AG04450 (cell line): ENCODE measurements at regions not wholly inside any gene's neighbourhood (a gene's known extent, or its start where the extent isn't known, plus 50 kb on each side); places are given as distances from the start of the nearest gene placed in this dataset.

Experiments
- CTCF ChIA-PET: fragments of 300-600, 350-600 bp; formaldehyde crosslinking; extraction: SDS; loops from one replicate; lab custom pipeline; 2022; ENCODE audit warnings: antibody characterized with exemption, inconsistent platforms; lab: Charles Lee
- POLR2A ChIA-PET: fragments of 350-600 bp; formaldehyde crosslinking; extraction: SDS; loops from one replicate; lab custom pipeline; 2021; ENCODE audit warnings: antibody characterized with exemption, inconsistent platforms; lab: Yijun Ruan, JAX
- DNase-seq: peaks from one replicate; pipeline ENCODE4 v3.0.0-alpha.2; 2011; ENCODE audit warnings: low read depth, low spot score
- H3K27ac ChIP-seq: one replicate; pipeline ENCODE4 v1.5.1; 2012; ENCODE audit warnings: low read depth, low read length, control low read depth
- H3K27me3 ChIP-seq: one replicate; pipeline ENCODE4 v1.6.0; 2012; ENCODE audit warnings: low read length; ENCODE audit not compliant: control insufficient read depth, insufficient read depth
- H3K4me3 ChIP-seq: 2 replicates; pipeline ENCODE4 v1.5.1; 2011; ENCODE audit warnings: mild to moderate bottlenecking, low read depth, low read length, control low read depth
- H3K9me3 ChIP-seq: 2 replicates; pipeline ENCODE4 v1.5.1; 2012; ENCODE audit warnings: low read length; ENCODE audit not compliant: control insufficient read depth, insufficient read depth
- TF ChIP-seq, protein P1 (sequence below): IDR thresholded peaks from 2 replicates; pipeline ENCODE4 v1.5.1; 2011; ENCODE audit warnings: low read depth, low read length, control low read depth, inconsistent platforms

DNA sequence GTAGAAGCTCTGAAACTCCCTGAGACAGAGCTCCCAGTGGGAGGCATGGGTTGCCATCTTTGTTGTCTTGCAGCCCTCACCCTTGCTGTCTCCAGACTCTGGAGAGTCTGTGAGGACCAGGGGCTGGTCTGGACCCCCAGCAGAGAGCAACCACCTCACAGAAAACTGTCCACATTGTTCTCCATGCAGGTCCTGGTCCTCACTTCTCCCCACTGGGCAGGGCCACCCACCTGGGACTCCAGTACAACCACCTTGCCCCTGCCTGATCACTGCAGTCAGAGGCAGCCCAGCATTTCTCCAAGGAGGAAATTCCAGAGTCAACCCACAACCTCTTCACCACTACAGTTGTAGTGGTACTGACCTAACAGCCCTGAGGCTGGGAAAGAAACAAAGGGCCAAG, 285.6 kb upstream of the RPS23 start:
- Histone ChIP-seq H3K9me3 (no peaks in the 10 kb centered on the region), H3K27me3 (peaks cover 2% of the 10 kb centered on the region), H3K4me3 (no peak overlapping the region), H3K27ac (no peak overlapping the region)
- TF ChIP-seq, protein P1, sequence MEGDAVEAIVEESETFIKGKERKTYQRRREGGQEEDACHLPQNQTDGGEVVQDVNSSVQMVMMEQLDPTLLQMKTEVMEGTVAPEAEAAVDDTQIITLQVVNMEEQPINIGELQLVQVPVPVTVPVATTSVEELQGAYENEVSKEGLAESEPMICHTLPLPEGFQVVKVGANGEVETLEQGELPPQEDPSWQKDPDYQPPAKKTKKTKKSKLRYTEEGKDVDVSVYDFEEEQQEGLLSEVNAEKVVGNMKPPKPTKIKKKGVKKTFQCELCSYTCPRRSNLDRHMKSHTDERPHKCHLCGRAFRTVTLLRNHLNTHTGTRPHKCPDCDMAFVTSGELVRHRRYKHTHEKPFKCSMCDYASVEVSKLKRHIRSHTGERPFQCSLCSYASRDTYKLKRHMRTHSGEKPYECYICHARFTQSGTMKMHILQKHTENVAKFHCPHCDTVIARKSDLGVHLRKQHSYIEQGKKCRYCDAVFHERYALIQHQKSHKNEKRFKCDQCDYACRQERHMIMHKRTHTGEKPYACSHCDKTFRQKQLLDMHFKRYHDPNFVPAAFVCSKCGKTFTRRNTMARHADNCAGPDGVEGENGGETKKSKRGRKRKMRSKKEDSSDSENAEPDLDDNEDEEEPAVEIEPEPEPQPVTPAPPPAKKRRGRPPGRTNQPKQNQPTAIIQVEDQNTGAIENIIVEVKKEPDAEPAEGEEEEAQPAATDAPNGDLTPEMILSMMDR, result no peak
- ChIA-PET CTCF (no interaction called here), POLR2A (no interaction called here)
- no peak for DNase-seq

DNA sequence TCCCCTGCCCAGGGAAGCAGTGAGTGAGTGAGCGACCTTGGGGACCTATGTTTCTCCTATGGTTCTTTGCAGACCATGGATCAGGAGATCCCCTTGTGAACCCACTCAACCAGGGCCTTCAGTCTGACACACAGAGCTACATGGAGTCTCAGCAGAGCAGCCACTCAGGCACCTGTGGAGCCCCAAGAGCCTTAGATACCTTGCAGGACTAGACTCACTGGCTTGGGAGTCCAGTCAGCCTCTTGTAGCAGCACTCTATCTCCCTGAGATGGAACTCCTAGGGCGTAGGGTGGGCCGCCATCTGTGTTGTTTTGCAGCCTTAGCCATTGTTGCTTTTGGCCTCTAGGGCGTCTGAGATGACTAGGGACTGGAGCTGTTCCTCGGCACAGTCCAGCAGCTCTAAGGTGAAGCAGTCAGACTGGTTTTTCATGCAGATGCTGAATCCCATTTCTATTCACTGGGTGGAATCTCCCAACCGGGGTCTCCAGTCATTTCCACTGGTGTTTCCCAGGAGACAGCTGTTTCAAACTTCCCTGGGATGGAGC, 284.6 kb upstream of the RPS23 start:
- POLR2A ChIA-PET, result no interaction called here

DNA sequence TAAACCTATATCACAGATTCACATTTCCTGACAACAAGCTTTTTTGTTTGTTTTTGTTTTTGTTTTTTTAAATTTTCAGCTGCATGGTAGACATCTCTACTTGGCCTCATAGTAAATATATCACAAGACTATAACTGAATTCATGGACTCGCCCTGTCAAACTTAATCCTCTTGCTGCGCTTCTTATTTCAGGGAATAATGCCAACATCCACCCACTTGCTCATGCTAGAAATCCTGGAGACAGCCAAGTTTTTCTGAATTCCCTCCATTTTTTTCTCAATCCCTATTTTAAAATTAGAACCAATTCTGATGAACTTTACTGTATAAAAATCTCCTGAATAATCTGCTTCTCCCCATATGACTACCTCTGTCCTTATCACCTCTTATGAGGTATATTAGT, 283.6 kb upstream of the RPS23 start:
- H3K27me3 ChIP-seq, result peaks cover 2% of the 10 kb centered on the region
- TF ChIP-seq, protein P1, result no peak
- DNase-seq, result no peak
- no peaks in the 10 kb centered on the region for H3K9me3 ChIP-seq
- ChIA-PET CTCF (no interaction called here), POLR2A (no interaction called here)
- no peak overlapping the region for H3K27ac ChIP-seq
- H3K4me3 ChIP-seq, result no peak overlapping the region

More for the DNA sequence above, 284.6 kb upstream of the RPS23 start:
- TF ChIP-seq, protein P1, result no peak
- Histone ChIP-seq H3K4me3 (no peak overlapping the region), H3K27ac (no peak overlapping the region), H3K9me3 (no peaks in the 10 kb centered on the region), H3K27me3 (peaks cover 2% of the 10 kb centered on the region)
- no peak for DNase-seq
- CTCF ChIA-PET, result no interaction called here

DNA sequence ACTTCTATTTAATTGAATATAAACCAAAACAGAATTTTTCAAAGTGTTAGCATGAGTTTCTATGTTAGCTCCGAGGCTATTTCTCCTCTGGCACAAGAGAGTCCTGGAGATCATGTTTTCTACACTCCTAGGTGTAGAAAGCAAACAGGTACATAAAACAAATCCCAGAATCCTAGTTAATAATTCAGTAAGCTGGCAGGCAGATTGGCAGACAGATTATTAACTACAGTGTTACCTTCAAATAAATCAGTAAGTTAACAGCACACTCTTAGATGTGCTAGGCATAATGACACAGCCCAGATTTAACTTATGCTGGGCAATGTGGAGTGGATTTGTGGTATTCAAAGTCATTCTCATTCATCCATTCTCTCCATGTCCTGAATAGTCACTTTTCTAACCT, 282.8 kb upstream of the RPS23 start:
- TF ChIP-seq, protein P1, result no peak
- DNase-seq, result no peak
- no peak overlapping the region for H3K4me3 ChIP-seq
- no peaks in the 10 kb centered on the region for H3K9me3 ChIP-seq
- H3K27ac ChIP-seq, result no peak overlapping the region
- no peaks in the 10 kb centered on the region for H3K27me3 ChIP-seq
- ChIA-PET POLR2A (no interaction called here), CTCF (no interaction called here)

DNA sequence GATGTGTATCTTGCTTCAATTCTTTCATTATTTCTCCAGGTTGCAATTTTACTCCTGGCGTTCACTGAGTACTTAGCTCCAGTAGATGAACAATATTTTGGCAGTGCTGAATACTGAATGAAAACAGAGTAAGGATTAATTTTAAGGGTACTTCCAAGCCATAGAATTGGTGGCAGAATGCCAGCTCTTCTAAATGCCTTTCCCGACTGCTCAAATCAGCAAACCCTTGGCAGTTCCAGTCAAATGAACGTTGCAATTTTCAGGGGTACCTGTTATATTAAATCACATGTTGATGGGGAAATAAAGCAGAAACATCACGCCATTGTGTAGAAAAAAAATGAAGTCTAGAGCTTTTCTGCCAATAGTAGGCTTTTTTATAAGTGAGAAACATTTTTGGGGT, 282.4 kb upstream of the RPS23 start:
- H3K27ac ChIP-seq, result no peak overlapping the region
- no peaks in the 10 kb centered on the region for H3K27me3 ChIP-seq
- TF ChIP-seq, protein P1, result no peak
- ChIA-PET POLR2A (no interaction called here), CTCF (no interaction called here)
- no peak for DNase-seq
- no peak overlapping the region for H3K4me3 ChIP-seq
- no peaks in the 10 kb centered on the region for H3K9me3 ChIP-seq
